VCaP (cell line): ENCODE measurements at regions not wholly inside any gene's neighbourhood (a gene's known extent, or its start where the extent isn't known, plus 50 kb on each side); places are given as distances from the start of the nearest gene placed in this dataset.

ENCODE experiments used
- H3K27ac ChIP-seq: fragments of 450-650 bp; 2 replicates; pipeline ENCODE4 v1.5.1; 2017
- TF ChIP-seq, protein P1 (sequence below): fragments of 450-650 bp; conservative IDR thresholded peaks from 2 replicates; pipeline ENCODE4 v1.5.1; 2017; ENCODE audit warnings: mild to moderate bottlenecking, moderate library complexity

GRCh38 chr5:174589011-174589410 is 135.4 kb upstream of the MSX2 start:
- TF ChIP-seq, protein P1, sequence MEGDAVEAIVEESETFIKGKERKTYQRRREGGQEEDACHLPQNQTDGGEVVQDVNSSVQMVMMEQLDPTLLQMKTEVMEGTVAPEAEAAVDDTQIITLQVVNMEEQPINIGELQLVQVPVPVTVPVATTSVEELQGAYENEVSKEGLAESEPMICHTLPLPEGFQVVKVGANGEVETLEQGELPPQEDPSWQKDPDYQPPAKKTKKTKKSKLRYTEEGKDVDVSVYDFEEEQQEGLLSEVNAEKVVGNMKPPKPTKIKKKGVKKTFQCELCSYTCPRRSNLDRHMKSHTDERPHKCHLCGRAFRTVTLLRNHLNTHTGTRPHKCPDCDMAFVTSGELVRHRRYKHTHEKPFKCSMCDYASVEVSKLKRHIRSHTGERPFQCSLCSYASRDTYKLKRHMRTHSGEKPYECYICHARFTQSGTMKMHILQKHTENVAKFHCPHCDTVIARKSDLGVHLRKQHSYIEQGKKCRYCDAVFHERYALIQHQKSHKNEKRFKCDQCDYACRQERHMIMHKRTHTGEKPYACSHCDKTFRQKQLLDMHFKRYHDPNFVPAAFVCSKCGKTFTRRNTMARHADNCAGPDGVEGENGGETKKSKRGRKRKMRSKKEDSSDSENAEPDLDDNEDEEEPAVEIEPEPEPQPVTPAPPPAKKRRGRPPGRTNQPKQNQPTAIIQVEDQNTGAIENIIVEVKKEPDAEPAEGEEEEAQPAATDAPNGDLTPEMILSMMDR: no peak
- no peak overlapping the region for H3K27ac ChIP-seq

- TF ChIP-seq, protein P1: no peak
- H3K27ac ChIP-seq: no peak overlapping the region
These were observed 134.8 kb upstream of the MSX2 start for GRCh38 chr5:174589599-174589998.

DNA sequence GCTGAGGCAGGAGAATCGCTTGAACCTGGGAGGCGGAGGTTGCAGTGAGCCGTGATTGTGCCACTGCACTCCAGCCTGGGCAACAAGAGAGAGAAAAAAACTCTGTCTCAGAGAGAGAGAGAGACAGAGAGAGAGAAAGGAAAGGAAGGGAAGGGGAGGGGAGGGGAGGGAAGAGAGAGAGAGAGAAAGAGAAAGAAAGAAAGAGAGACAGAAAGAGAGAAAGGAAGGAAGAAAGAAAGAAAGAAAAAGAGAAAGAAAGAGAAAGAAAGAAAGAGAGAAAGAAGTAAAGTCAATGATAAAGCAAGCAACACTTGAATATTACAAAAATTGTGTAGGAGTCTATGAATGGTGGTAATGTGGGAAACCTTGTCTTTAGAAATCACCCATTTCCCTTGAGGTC is 133.6 kb upstream of the MSX2 start:
- TF ChIP-seq, protein P1: no peak
- H3K27ac ChIP-seq: no peak overlapping the region

DNA sequence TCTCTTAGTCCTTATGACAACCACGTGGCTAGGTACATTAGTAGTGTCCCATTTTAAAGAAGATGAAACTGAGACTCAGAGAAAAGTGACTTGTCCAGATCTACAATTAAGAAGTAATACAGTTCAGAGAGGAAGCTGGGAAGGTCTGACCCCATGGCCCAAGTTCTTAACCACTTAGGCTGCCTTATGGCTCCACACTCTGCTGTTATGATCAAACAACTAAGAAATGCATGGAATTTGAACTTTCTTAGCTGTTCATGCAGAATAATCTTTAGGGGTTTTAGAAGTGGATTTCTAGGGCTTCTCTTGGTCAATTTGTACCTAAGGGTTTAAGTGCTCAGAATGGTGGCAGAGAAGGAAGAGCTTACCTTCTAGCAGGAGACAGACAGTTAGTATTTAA is 128.0 kb upstream of the MSX2 start:
- H3K27ac ChIP-seq: no peak overlapping the region
- TF ChIP-seq, protein P1: no peak

DNA sequence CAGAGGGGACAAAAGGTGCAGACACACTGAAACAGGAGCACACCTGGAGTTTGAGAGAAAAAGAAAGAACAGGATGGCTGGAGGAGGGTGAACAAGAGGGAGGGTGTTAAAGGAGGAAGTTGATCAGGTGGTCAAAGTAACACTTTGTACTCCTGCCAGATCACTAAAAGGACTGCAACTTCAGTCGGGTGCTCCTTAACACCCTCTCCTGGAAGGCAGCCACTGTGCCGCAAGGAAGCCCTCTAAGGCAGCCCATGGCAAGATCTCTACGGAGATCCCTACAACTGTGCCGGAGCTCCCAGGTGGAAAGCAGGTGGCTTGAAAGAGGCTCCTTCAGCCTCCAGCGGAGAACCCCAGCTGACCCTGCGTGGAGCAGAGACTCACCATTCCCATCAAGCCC is 124.4 kb upstream of the MSX2 start:
- peak overlapping the region; percentile 31 for H3K27ac ChIP-seq
- TF ChIP-seq, protein P1: peak; percentile 27; the same call in 1 of the 2 replicates

GRCh38 chr5:174601946-174602345 is 122.4 kb upstream of the MSX2 start:
- TF ChIP-seq, protein P1: no peak
- H3K27ac ChIP-seq: no peak overlapping the region

- TF ChIP-seq, protein P1: no peak
These were observed 118.2 kb upstream of the MSX2 start for GRCh38 chr5:174606153-174606552.

GRCh38 chr5:174606646-174607045 is 117.7 kb upstream of the MSX2 start:
- TF ChIP-seq, protein P1: no peak
- no peak overlapping the region for H3K27ac ChIP-seq

More at GRCh38 chr5:174606153-174606552, 118.2 kb upstream of the MSX2 start:
- H3K27ac ChIP-seq: no peak overlapping the region
